GM06990 (cell line): ENCODE measurements at regions not wholly inside any gene's neighbourhood (a gene's known extent, or its start where the extent isn't known, plus 50 kb on each side); places are given as distances from the start of the nearest gene placed in this dataset.

Experiments used
- DNase-seq: peaks from one replicate; pipeline ENCODE4 v3.0.0-alpha.2; 2011; ENCODE audit not compliant: insufficient read length; ENCODE audit errors: extremely low read depth
- H3K27me3 ChIP-seq: replicated peaks from 2 replicates; pipeline ENCODE4 v1.6.0; 2011; ENCODE audit warnings: low read length; ENCODE audit not compliant: control insufficient read depth, insufficient read depth
- H3K36me3 ChIP-seq: 2 replicates; pipeline ENCODE4 v1.5.1; 2011; ENCODE audit warnings: low read length; ENCODE audit not compliant: control insufficient read depth, insufficient read depth
- H3K4me3 ChIP-seq: replicated peaks from 2 replicates; pipeline ENCODE4 v1.5.1; 2011; ENCODE audit warnings: low read depth, mild to moderate bottlenecking, control low read depth, low read length
- CTCF ChIP-seq: IDR thresholded peaks from 2 replicates; pipeline ENCODE4 v1.5.1; 2011; ENCODE audit warnings: low read length, control low read depth, mild to moderate bottlenecking, inconsistent platforms; ENCODE audit not compliant: insufficient read depth, poor library complexity, severe bottlenecking

GRCh38 chr4:135948797-135949196 is 1583.5 kb downstream of the PCDH18 start:
- Histone ChIP-seq H3K4me3 (no peak overlapping the region), H3K27me3 (no peaks in the 10 kb centered on the region), H3K36me3 (no peaks in the 10 kb centered on the region)
- no peak for DNase-seq
- no peak for TF ChIP-seq CTCF

- Histone ChIP-seq H3K36me3 (no peaks in the 10 kb centered on the region), H3K4me3 (no peak overlapping the region), H3K27me3 (no peaks in the 10 kb centered on the region)
- no peak for DNase-seq
- no peak for TF ChIP-seq CTCF
Observed at GRCh38 chr4:135941671-135942070, 1590.6 kb downstream of the PCDH18 start.

GRCh38 chr4:135934026-135934425 is 1598.3 kb downstream of the PCDH18 start:
- no peak overlapping the region for H3K4me3 ChIP-seq
- no peaks in the 10 kb centered on the region for H3K36me3 ChIP-seq
- no peaks in the 10 kb centered on the region for H3K27me3 ChIP-seq
- no peak for TF ChIP-seq CTCF
- no peak for DNase-seq

GRCh38 chr4:135927651-135928050 is 1604.6 kb downstream of the PCDH18 start:
- Histone ChIP-seq H3K27me3 (no peaks in the 10 kb centered on the region), H3K4me3 (no peak overlapping the region), H3K36me3 (no peaks in the 10 kb centered on the region)
- TF ChIP-seq CTCF, result no peak
- DNase-seq, result no peak

- H3K4me3 ChIP-seq, result no peak overlapping the region
- DNase-seq, result no peak
- H3K27me3 ChIP-seq, result no peaks in the 10 kb centered on the region
- H3K36me3 ChIP-seq, result no peaks in the 10 kb centered on the region
- TF ChIP-seq CTCF, result no peak
Observed at GRCh38 chr4:135921081-135921480, 1611.2 kb downstream of the PCDH18 start.

GRCh38 chr4:135917011-135917410 is 1615.3 kb downstream of the PCDH18 start:
- H3K36me3 ChIP-seq, result no peaks in the 10 kb centered on the region
- no peaks in the 10 kb centered on the region for H3K27me3 ChIP-seq
- no peak for DNase-seq
- H3K4me3 ChIP-seq, result no peak overlapping the region
- no peak for TF ChIP-seq CTCF
